Frontal cortex (tissue), 3 donors: ENCODE measurements at regions not wholly inside any gene's neighbourhood (a gene's known extent, or its start where the extent isn't known, plus 50 kb on each side); places are given as distances from the start of the nearest gene placed in this dataset.

Source experiments
- DNase-seq, 2 donors: peaks; one replicate each; pipeline ENCODE4 v3.0.0; 2012; ENCODE audit warnings: low spot score in 2 of 2
- FAIRE-seq: peaks from 2 replicates; lab custom pipeline; 2012; peaks lifted over from hg19 to GRCh38; lab: Jason Lieb, UNC
- donor health status: control.
- donor health status: control.
- donor health status: control.

- no peak for DNase-seq
- no peak for FAIRE-seq
Observed at GRCh38 chr10:8962249-8962648, 907.8 kb downstream of the GATA3 start.

GRCh38 chr10:8967061-8967460 is 912.6 kb downstream of the GATA3 start:
- DNase-seq (no peak), FAIRE-seq (no peak)

- no peak for DNase-seq
- no peak for FAIRE-seq
Observed at GRCh38 chr10:8969853-8970252, 915.4 kb downstream of the GATA3 start.

GRCh38 chr10:8975535-8975934 is 921.0 kb downstream of the GATA3 start:
- no peak for DNase-seq
- no peak for FAIRE-seq

GRCh38 chr10:8978100-8978499 is 923.6 kb downstream of the GATA3 start:
- FAIRE-seq (no peak), DNase-seq (no peak)

GRCh38 chr10:8979976-8980375 is 925.5 kb downstream of the GATA3 start:
- DNase-seq (no peak), FAIRE-seq (no peak)

GRCh38 chr10:8981277-8981676 is 926.8 kb downstream of the GATA3 start:
- FAIRE-seq = no peak
- DNase-seq = no peak

- FAIRE-seq (no peak), DNase-seq (no peak)
Observed at GRCh38 chr10:8985651-8986050, 931.2 kb downstream of the GATA3 start.

GRCh38 chr10:8986975-8987374 is 932.5 kb downstream of the GATA3 start:
- FAIRE-seq = no peak
- no peak for DNase-seq

- no peak for FAIRE-seq
Observed at GRCh38 chr10:8987712-8988111, 933.2 kb downstream of the GATA3 start.

GRCh38 chr10:8990280-8990987 is 935.9 kb downstream of the GATA3 start:
- FAIRE-seq (no peak), DNase-seq (no peak)

More at GRCh38 chr10:8987712-8988111, 933.2 kb downstream of the GATA3 start:
- no peak for DNase-seq

GRCh38 chr10:8992009-8992408 is 937.5 kb downstream of the GATA3 start:
- DNase-seq (no peak), FAIRE-seq (no peak)

GRCh38 chr10:8993864-8994263 is 939.4 kb downstream of the GATA3 start:
- DNase-seq (no peak), FAIRE-seq (no peak)

GRCh38 chr10:8998751-8999150 is 944.3 kb downstream of the GATA3 start:
- FAIRE-seq (no peak), DNase-seq (no peak)

- DNase-seq = no peak
- FAIRE-seq = no peak
Observed at GRCh38 chr10:9003122-9003521, 948.6 kb downstream of the GATA3 start.

- no peak for FAIRE-seq
- DNase-seq = no peak
Observed at GRCh38 chr10:9004736-9005135, 950.2 kb downstream of the GATA3 start.

- FAIRE-seq (no peak), DNase-seq (no peak)
Observed at GRCh38 chr10:9009505-9009904, 955.0 kb downstream of the GATA3 start.

GRCh38 chr10:9010093-9010492 is 955.6 kb downstream of the GATA3 start:
- FAIRE-seq (no peak), DNase-seq (no peak)

GRCh38 chr10:9010931-9011670 is 956.6 kb downstream of the GATA3 start:
- DNase-seq = no peak
- FAIRE-seq = no peak

GRCh38 chr10:9012312-9012711 is 957.8 kb downstream of the GATA3 start:
- FAIRE-seq = no peak
- no peak for DNase-seq

- no peak for FAIRE-seq
Observed at GRCh38 chr10:9015005-9015404, 960.5 kb downstream of the GATA3 start.

GRCh38 chr10:9015447-9015846 is 961.0 kb downstream of the GATA3 start:
- FAIRE-seq = no peak
- DNase-seq = no peak

More at GRCh38 chr10:9015005-9015404, 960.5 kb downstream of the GATA3 start:
- no peak for DNase-seq
